A549 (cell line): ENCODE measurements at regions not wholly inside any gene's neighbourhood (a gene's known extent, or its start where the extent isn't known, plus 50 kb on each side); places are given as distances from the start of the nearest gene placed in this dataset.

ENCODE experiments used
- ATAC-seq, 2 experiments: fragments of 200-7000 bp in 1 of 2; fragments of >200 bp in 1 of 2; cut with Nextera tagmentation in 1 of 2; cut with Tn5 transposase in 1 of 2; 3 replicates each; pipeline versions ENCODE4 v1.8.0 to v1.9.1; 2018 to 2020; ENCODE audit warnings: mild to moderate bottlenecking in 1 of 2, moderate library complexity in 1 of 2
- CTCF ChIA-PET: fragments of 300-600 bp; sonication (Branson Sonifier 250); formaldehyde crosslinking; extraction: SDS; loops from one replicate; lab custom pipeline; 2021; ENCODE audit warnings: antibody characterized with exemption, inconsistent platforms; lab: Yijun Ruan, JAX
- POLR2A ChIA-PET: fragments of 350-600 bp; formaldehyde crosslinking; extraction: SDS; loops from one replicate; lab custom pipeline; 2021; ENCODE audit warnings: antibody characterized with exemption, inconsistent platforms; lab: Yijun Ruan, JAX
- DNase-seq, 2 experiments: peaks; one replicate each; pipeline versions ENCODE4 v3.0.0 to v3.0.0-alpha.2; 2011 to 2016; ENCODE audit warnings: low read depth in 1 of 2, low spot score in 1 of 2
- FAIRE-seq: peaks from 2 replicates; lab custom pipeline; 2011; peaks lifted over from hg19 to GRCh38; lab: Jason Lieb, UNC
- H3K27ac ChIP-seq, 2 experiments: fragments of >200 bp; sonication (Bioruptor Twin); formaldehyde crosslinking; 3 replicates each; pipeline ENCODE4 v1.5.1; 2016 to 2017
- H3K4me1 ChIP-seq: fragments of >200 bp; sonication (Bioruptor Twin); formaldehyde crosslinking; 3 replicates; pipeline ENCODE4 v1.6.1; 2016
- H3K4me2 ChIP-seq: fragments of >200 bp; sonication (Bioruptor Twin); formaldehyde crosslinking; 3 replicates; pipeline ENCODE4 v1.6.1; 2016
- H3K4me3 ChIP-seq: fragments of >200 bp; sonication (Bioruptor Twin); formaldehyde crosslinking; 3 replicates; pipeline ENCODE4 v1.5.1; 2016
- H3K9me3 ChIP-seq: fragments of >200 bp; sonication (Bioruptor Twin); formaldehyde crosslinking; 3 replicates; pipeline ENCODE4 v1.6.1; 2016
- CBX2 ChIP-seq: fragments of 200-600 bp; sonication (generic); IDR thresholded peaks from 2 replicates; pipeline ENCODE4 v1.6.1; 2016; ENCODE audit warnings: low read depth, mild to moderate bottlenecking, borderline replicate concordance
- CBX8 ChIP-seq: fragments of 200-600 bp; sonication (generic); IDR thresholded peaks from 2 replicates; pipeline ENCODE4 v1.6.1; 2016
- CEBPB ChIP-seq, 2 experiments: fragments of >200 bp in 1 of 2; sonication (Bioruptor Twin) in 1 of 2; formaldehyde crosslinking in 1 of 2; IDR thresholded peaks; 2 replicates each; pipeline ENCODE4 v1.6.1; 2012 to 2016
- CHD4 ChIP-seq: fragments of 200-600 bp; sonication (generic); IDR thresholded peaks from 2 replicates; pipeline ENCODE4 v1.6.1; 2016; ENCODE audit warnings: antibody characterized with exemption, mild to moderate bottlenecking, borderline replicate concordance
- EP300 ChIP-seq, 2 experiments: fragments of >200 bp; sonication (Bioruptor Twin); formaldehyde crosslinking; IDR thresholded peaks; 2 replicates in 1 of 2; 3 replicates in 1 of 2; pipeline ENCODE4 v1.6.1; 2016 to 2017
- FOSB ChIP-seq: fragments of 250-450 bp; sonication (Bioruptor Pico); IDR thresholded peaks from 2 replicates; pipeline ENCODE4 v1.5.0; 2020; ENCODE audit warnings: mild to moderate bottlenecking, moderate library complexity
- GATA3 ChIP-seq: IDR thresholded peaks from 2 replicates; pipeline ENCODE4 v1.6.1; 2012; ENCODE audit warnings: borderline replicate concordance
- HDAC2 ChIP-seq: fragments of 200-600 bp; sonication (generic); IDR thresholded peaks from 2 replicates; pipeline ENCODE4 v1.6.1; 2016
- HEYL ChIP-seq: fragments of 250-450 bp; sonication (Bioruptor Pico); IDR thresholded peaks from 2 replicates; pipeline ENCODE4 v1.8.0; 2021; ENCODE audit warnings: mild to moderate bottlenecking, moderate library complexity
- HOXA7 ChIP-seq: fragments of 250-450 bp; sonication (Bioruptor Pico); IDR thresholded peaks from 2 replicates; pipeline ENCODE4 v1.5.0; 2020; ENCODE audit warnings: mild to moderate bottlenecking, moderate library complexity
- HOXB13 ChIP-seq: fragments of 250-450 bp; sonication (Bioruptor Pico); IDR thresholded peaks from 2 replicates; pipeline ENCODE4 v1.5.0; 2020; ENCODE audit warnings: low read depth, mild to moderate bottlenecking, moderate library complexity
- JUN ChIP-seq, 2 experiments: fragments of >200 bp; sonication (Bioruptor Twin); formaldehyde crosslinking; IDR thresholded peaks; 2 replicates in 1 of 2; 3 replicates in 1 of 2; pipeline ENCODE4 v1.6.1; 2016 to 2017
- JUNB ChIP-seq: fragments of >200 bp; sonication (Bioruptor Twin); formaldehyde crosslinking; IDR thresholded peaks from 2 replicates; pipeline ENCODE4 v1.6.1; 2016
- KDM1A ChIP-seq: fragments of 200-600 bp; sonication (generic); IDR thresholded peaks from 2 replicates; pipeline ENCODE4 v1.6.1; 2016; ENCODE audit warnings: low read depth, mild to moderate bottlenecking
- MAFK ChIP-seq: fragments of 450-650 bp; IDR thresholded peaks from 2 replicates; pipeline ENCODE4 v1.6.1; 2014; ENCODE audit not compliant: partially characterized antibody
- MAZ ChIP-seq: fragments of 150-350 bp; IDR thresholded peaks from 2 replicates; pipeline ENCODE4 v1.6.1; 2014; ENCODE audit warnings: antibody characterized with exemption, low read depth, low read length, borderline replicate concordance
- MYC ChIP-seq: IDR thresholded peaks from 2 replicates; pipeline ENCODE4 v1.6.1; 2012; ENCODE audit warnings: mild to moderate bottlenecking, inconsistent platforms, low read length, improper control_type of control experiment, borderline replicate concordance
- NFE2L2 ChIP-seq: fragments of 150-350 bp; conservative IDR thresholded peaks from 2 replicates; pipeline ENCODE4 v1.6.1; 2014; ENCODE audit warnings: low read length
- NR3C1 ChIP-seq: fragments of >200 bp; sonication (Bioruptor Twin); formaldehyde crosslinking; IDR thresholded peaks from 3 replicates; pipeline ENCODE4 v1.6.1; 2017
- RAD21 ChIP-seq, 2 experiments: fragments of >200 bp in 1 of 2; sonication (Bioruptor Twin) in 1 of 2; formaldehyde crosslinking in 1 of 2; IDR thresholded peaks in 1 of 2; conservative IDR thresholded peaks in 1 of 2; 2 replicates in 1 of 2; 3 replicates in 1 of 2; pipeline ENCODE4 v1.6.1; 2012 to 2018; ENCODE audit warnings: inconsistent platforms in 1 of 2
- RARB ChIP-seq: fragments of 250-450 bp; sonication (Bioruptor Pico); IDR thresholded peaks from 2 replicates; pipeline ENCODE4 v1.8.0; 2021; ENCODE audit warnings: mild to moderate bottlenecking, moderate library complexity
- RFX5 ChIP-seq: fragments of 450-650 bp; IDR thresholded peaks from 2 replicates; pipeline ENCODE4 v1.7.1; 2014; ENCODE audit warnings: antibody characterized with exemption, mild to moderate bottlenecking, moderate library complexity
- RNF2 ChIP-seq: fragments of 200-600 bp; sonication (generic); IDR thresholded peaks from 2 replicates; pipeline ENCODE4 v1.6.1; 2016; ENCODE audit warnings: low read depth, mild to moderate bottlenecking, antibody characterized with exemption, moderate library complexity, borderline replicate concordance
- TP53 ChIP-seq: fragments of 250-450 bp; sonication (Bioruptor Pico); IDR thresholded peaks from 2 replicates; pipeline ENCODE4 v1.5.0; 2021; ENCODE audit warnings: mild to moderate bottlenecking, moderate library complexity
- ZSCAN20 ChIP-seq: fragments of 250-450 bp; sonication (Bioruptor Pico); IDR thresholded peaks from 2 replicates; pipeline ENCODE4 v1.8.0; 2022; ENCODE audit warnings: mild to moderate bottlenecking, moderate library complexity
- WGBS: methylation state at CpG from one replicate; pipeline ENCODE4 v1.1.6; 2017; ENCODE audit errors: missing lambda C conversion rate; 5-methylcytosine and 5-hydroxymethylcytosine counted together
- TF ChIP-seq, protein P1 (sequence below): fragments of >200 bp; sonication (Bioruptor Twin); formaldehyde crosslinking; IDR thresholded peaks from 3 replicates; pipeline ENCODE4 v1.5.1; 2016
- TF ChIP-seq, protein P2 (sequence below): fragments of 200-600 bp; sonication (generic); IDR thresholded peaks from 2 replicates; pipeline ENCODE4 v1.6.1; 2016; ENCODE audit warnings: antibody characterized with exemption, mild to moderate bottlenecking, moderate library complexity
- TF ChIP-seq, protein P3 (sequence below): fragments of >200 bp; sonication (Bioruptor Twin); formaldehyde crosslinking; IDR thresholded peaks from 2 replicates; pipeline ENCODE4 v1.6.1; 2016
- TF ChIP-seq, protein P4 (sequence below): fragments of 150-350 bp; IDR thresholded peaks from 2 replicates; pipeline ENCODE4 v1.6.1; 2014; ENCODE audit warnings: low read depth, mild to moderate bottlenecking, low read length
- TF ChIP-seq, protein P5 (sequence below): fragments of 250-450 bp; sonication (Bioruptor Pico); IDR thresholded peaks from 2 replicates; pipeline ENCODE4 v1.5.0; 2021; ENCODE audit warnings: mild to moderate bottlenecking, moderate library complexity, borderline replicate concordance

DNA sequence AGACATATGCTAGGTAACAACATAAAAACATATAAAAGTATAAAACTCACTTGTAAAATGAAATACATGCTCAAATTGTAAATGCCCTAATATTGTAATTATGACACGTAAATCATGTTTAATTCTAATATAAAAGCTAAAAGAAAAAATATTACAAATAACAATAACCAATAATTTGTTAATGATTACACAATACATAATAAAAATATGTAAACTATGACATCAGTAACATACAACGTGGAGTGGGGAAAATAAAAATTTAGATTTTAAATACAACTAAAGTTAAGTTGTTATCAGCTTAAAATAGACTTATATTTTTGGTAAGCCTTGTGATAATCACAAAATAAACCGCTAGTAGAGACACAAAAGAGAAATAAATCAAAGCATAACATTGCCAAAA, 376.4 kb downstream of the BRINP2 start:
- TF ChIP-seq, protein P1, sequence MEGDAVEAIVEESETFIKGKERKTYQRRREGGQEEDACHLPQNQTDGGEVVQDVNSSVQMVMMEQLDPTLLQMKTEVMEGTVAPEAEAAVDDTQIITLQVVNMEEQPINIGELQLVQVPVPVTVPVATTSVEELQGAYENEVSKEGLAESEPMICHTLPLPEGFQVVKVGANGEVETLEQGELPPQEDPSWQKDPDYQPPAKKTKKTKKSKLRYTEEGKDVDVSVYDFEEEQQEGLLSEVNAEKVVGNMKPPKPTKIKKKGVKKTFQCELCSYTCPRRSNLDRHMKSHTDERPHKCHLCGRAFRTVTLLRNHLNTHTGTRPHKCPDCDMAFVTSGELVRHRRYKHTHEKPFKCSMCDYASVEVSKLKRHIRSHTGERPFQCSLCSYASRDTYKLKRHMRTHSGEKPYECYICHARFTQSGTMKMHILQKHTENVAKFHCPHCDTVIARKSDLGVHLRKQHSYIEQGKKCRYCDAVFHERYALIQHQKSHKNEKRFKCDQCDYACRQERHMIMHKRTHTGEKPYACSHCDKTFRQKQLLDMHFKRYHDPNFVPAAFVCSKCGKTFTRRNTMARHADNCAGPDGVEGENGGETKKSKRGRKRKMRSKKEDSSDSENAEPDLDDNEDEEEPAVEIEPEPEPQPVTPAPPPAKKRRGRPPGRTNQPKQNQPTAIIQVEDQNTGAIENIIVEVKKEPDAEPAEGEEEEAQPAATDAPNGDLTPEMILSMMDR = no peak
- TF ChIP-seq MYC = no peak
- TF ChIP-seq, protein P2, sequence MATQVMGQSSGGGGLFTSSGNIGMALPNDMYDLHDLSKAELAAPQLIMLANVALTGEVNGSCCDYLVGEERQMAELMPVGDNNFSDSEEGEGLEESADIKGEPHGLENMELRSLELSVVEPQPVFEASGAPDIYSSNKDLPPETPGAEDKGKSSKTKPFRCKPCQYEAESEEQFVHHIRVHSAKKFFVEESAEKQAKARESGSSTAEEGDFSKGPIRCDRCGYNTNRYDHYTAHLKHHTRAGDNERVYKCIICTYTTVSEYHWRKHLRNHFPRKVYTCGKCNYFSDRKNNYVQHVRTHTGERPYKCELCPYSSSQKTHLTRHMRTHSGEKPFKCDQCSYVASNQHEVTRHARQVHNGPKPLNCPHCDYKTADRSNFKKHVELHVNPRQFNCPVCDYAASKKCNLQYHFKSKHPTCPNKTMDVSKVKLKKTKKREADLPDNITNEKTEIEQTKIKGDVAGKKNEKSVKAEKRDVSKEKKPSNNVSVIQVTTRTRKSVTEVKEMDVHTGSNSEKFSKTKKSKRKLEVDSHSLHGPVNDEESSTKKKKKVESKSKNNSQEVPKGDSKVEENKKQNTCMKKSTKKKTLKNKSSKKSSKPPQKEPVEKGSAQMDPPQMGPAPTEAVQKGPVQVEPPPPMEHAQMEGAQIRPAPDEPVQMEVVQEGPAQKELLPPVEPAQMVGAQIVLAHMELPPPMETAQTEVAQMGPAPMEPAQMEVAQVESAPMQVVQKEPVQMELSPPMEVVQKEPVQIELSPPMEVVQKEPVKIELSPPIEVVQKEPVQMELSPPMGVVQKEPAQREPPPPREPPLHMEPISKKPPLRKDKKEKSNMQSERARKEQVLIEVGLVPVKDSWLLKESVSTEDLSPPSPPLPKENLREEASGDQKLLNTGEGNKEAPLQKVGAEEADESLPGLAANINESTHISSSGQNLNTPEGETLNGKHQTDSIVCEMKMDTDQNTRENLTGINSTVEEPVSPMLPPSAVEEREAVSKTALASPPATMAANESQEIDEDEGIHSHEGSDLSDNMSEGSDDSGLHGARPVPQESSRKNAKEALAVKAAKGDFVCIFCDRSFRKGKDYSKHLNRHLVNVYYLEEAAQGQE = no peak
- TF ChIP-seq CBX2 = no peak
- TF ChIP-seq CEBPB (IDR thresholded peaks at IDR 0.05) = no peak
- no peak for TF ChIP-seq JUNB
- TF ChIP-seq RAD21 (conservative IDR thresholded peaks at IDR 0.05 in 1 of 2, IDR thresholded peaks at IDR 0.05 in 1 of 2) = no peak
- TF ChIP-seq, protein P3, sequence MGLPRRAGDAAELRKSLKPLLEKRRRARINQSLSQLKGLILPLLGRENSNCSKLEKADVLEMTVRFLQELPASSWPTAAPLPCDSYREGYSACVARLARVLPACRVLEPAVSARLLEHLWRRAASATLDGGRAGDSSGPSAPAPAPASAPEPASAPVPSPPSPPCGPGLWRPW = no peak
- TF ChIP-seq ZSCAN20 (CRISPR knock-in tag) = no peak
- TF ChIP-seq GATA3 = no peak
- TF ChIP-seq TP53 (CRISPR knock-in tag) = no peak
- TF ChIP-seq RARB (CRISPR knock-in tag) = no peak
- no peak for TF ChIP-seq MAZ
- no peak for TF ChIP-seq JUN (IDR thresholded peaks at IDR 0.05)
- no peak for TF ChIP-seq RFX5
- no peak for TF ChIP-seq HOXB13 (CRISPR knock-in tag)
- TF ChIP-seq, protein P4, sequence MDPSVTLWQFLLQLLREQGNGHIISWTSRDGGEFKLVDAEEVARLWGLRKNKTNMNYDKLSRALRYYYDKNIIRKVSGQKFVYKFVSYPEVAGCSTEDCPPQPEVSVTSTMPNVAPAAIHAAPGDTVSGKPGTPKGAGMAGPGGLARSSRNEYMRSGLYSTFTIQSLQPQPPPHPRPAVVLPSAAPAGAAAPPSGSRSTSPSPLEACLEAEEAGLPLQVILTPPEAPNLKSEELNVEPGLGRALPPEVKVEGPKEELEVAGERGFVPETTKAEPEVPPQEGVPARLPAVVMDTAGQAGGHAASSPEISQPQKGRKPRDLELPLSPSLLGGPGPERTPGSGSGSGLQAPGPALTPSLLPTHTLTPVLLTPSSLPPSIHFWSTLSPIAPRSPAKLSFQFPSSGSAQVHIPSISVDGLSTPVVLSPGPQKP = no peak
- TF ChIP-seq HOXA7 (CRISPR knock-in tag) = no peak

DNA sequence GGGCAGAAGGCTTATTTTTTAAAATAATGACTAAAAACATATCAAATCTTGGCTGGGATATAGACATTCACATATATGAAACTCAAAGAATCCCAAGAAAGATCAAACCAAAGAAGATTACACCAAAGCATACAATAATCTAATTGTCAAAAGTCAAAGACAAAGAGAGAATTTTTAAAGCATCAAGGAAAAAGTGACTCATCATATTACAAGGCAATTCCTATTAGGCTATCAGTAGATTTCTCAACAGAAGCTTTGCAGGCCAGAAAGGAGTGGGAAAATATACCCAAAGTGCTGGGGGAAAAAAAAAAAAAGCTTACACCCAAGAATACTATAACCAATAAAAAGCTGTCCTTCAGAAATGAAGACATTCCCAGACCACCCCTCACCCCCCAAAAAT, 375.6 kb downstream of the BRINP2 start:
- CTCF ChIA-PET = no interaction called here
- no peak for ATAC-seq
- DNase-seq = no peak
- TF ChIP-seq CBX8 = no peak
- TF ChIP-seq HDAC2 = no peak
- no peak for TF ChIP-seq KDM1A
- TF ChIP-seq, protein P5, sequence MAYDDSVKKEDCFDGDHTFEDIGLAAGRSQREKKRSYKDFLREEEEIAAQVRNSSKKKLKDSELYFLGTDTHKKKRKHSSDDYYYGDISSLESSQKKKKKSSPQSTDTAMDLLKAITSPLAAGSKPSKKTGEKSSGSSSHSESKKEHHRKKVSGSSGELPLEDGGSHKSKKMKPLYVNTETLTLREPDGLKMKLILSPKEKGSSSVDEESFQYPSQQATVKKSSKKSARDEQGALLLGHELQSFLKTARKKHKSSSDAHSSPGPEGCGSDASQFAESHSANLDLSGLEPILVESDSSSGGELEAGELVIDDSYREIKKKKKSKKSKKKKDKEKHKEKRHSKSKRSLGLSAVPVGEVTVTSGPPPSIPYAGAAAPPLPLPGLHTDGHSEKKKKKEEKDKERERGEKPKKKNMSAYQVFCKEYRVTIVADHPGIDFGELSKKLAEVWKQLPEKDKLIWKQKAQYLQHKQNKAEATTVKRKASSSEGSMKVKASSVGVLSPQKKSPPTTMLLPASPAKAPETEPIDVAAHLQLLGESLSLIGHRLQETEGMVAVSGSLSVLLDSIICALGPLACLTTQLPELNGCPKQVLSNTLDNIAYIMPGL (CRISPR knock-in tag) = no peak
- TF ChIP-seq JUNB = no peak
- TF ChIP-seq HOXB13 (CRISPR knock-in tag) = no peak
- TF ChIP-seq FOSB (CRISPR knock-in tag) = no peak
- TF ChIP-seq CBX2 = no peak
- no peak for TF ChIP-seq HEYL (CRISPR knock-in tag)
- TF ChIP-seq NFE2L2 = no peak
- no peak for TF ChIP-seq MYC
- no peak for TF ChIP-seq EP300 (IDR thresholded peaks at IDR 0.05)
- no peak for TF ChIP-seq CHD4
- TF ChIP-seq MAFK = no peak
- TF ChIP-seq NR3C1 = no peak
- no peak for TF ChIP-seq RNF2
- TF ChIP-seq, protein P3 = no peak
- TF ChIP-seq TP53 (CRISPR knock-in tag) = no peak

More for the DNA sequence above, 376.4 kb downstream of the BRINP2 start:
- no peak for ATAC-seq
- POLR2A ChIA-PET = no interaction called here
- FAIRE-seq = no peak
- DNase-seq = no peak
- Histone ChIP-seq H3K4me2 (no peak overlapping the region), H3K4me3 (no peak overlapping the region), H3K4me1 (no peaks in the 10 kb centered on the region), H3K9me3 (no peaks in the 10 kb centered on the region), H3K27ac (no peak overlapping the region)
- WGBS = 0% methylated on average over 3 of the region's 3 CpGs
- CTCF ChIA-PET = no interaction called here

More for the DNA sequence above, 375.6 kb downstream of the BRINP2 start:
- Histone ChIP-seq H3K9me3 (no peaks in the 10 kb centered on the region), H3K27ac (no peak overlapping the region), H3K4me3 (no peak overlapping the region), H3K4me1 (no peaks in the 10 kb centered on the region), H3K4me2 (no peak overlapping the region)
- POLR2A ChIA-PET = no interaction called here
- FAIRE-seq = no peak
